Mesenchymal stem cell (in vitro differentiated cells and primary cell): ENCODE measurements at regions not wholly inside any gene's neighbourhood (a gene's known extent, or its start where the extent isn't known, plus 50 kb on each side); places are given as distances from the start of the nearest gene placed in this dataset.

Source experiments
- DNase-seq: peaks from one replicate; pipeline ENCODE4 v3.0.0-alpha.2; 2013
- H2AFZ ChIP-seq: one replicate; pipeline ENCODE4 v1.6.1; 2013; ENCODE audit warnings: low read depth, mild to moderate bottlenecking, control low read depth, inconsistent platforms, low read length, moderate library complexity
- H2AK5ac ChIP-seq: 2 replicates; pipeline ENCODE4 v1.6.1; 2013; ENCODE audit warnings: low read length, moderate library complexity, mild to moderate bottlenecking, inconsistent platforms; ENCODE audit not compliant: severe bottlenecking
- H2BK120ac ChIP-seq: one replicate; pipeline ENCODE4 v1.6.1; 2013; ENCODE audit warnings: low read depth, mild to moderate bottlenecking, inconsistent platforms, low read length, moderate library complexity
- H2BK12ac ChIP-seq, 2 experiments: one replicate each; pipeline ENCODE4 v1.6.1; 2013; ENCODE audit warnings: inconsistent platforms in 2 of 2, low read length in 2 of 2, mild to moderate bottlenecking in 2 of 2, moderate library complexity in 2 of 2, control low read depth in 1 of 2
- H2BK15ac ChIP-seq: one replicate; pipeline ENCODE4 v1.6.1; 2013; ENCODE audit warnings: mild to moderate bottlenecking, low read depth, inconsistent platforms; ENCODE audit not compliant: poor library complexity, severe bottlenecking
- H2BK5ac ChIP-seq: 2 replicates; pipeline ENCODE4 v1.6.1; 2013; ENCODE audit warnings: low read depth, mild to moderate bottlenecking, low read length, control low read depth, inconsistent platforms; ENCODE audit not compliant: poor library complexity, severe bottlenecking
- H3K14ac ChIP-seq, 2 experiments: one replicate each; pipeline ENCODE4 v1.6.1; 2013; ENCODE audit warnings: inconsistent platforms in 2 of 2, low read length in 2 of 2, control low read depth in 1 of 2, mild to moderate bottlenecking in 1 of 2, moderate library complexity in 1 of 2
- H3K18ac ChIP-seq, 2 experiments: one replicate each; pipeline ENCODE4 v1.6.1; 2013; ENCODE audit warnings: inconsistent platforms in 2 of 2, low read length in 2 of 2, control low read depth in 1 of 2, low read depth in 1 of 2, mild to moderate bottlenecking in 1 of 2
- H3K23ac ChIP-seq, 2 experiments: one replicate each; pipeline ENCODE4 v1.6.1; 2013; ENCODE audit warnings: inconsistent platforms in 2 of 2, low read length in 2 of 2, mild to moderate bottlenecking in 2 of 2, moderate library complexity in 2 of 2, control low read depth in 1 of 2
- H3K27ac ChIP-seq: 2 replicates; pipeline ENCODE4 v1.5.1; 2013; ENCODE audit warnings: mild to moderate bottlenecking, moderate library complexity, low read length, control low read depth, inconsistent platforms; ENCODE audit not compliant: poor library complexity, severe bottlenecking
- H3K27me3 ChIP-seq, 2 experiments: 2 replicates each; pipeline versions ENCODE4 v1.6.1 to v1.7.0; 2013; ENCODE audit warnings: low read length in 2 of 2, mild to moderate bottlenecking in 2 of 2, moderate library complexity in 2 of 2, control low read depth in 1 of 2, inconsistent platforms in 1 of 2; ENCODE audit not compliant: control insufficient read depth in 1 of 2, insufficient read depth in 1 of 2
- H3K36me3 ChIP-seq, 2 experiments: 2 replicates each; pipeline versions ENCODE4 v1.6.1 to v1.7.0; 2013; ENCODE audit warnings: low read length in 2 of 2, control low read depth in 1 of 2, inconsistent platforms in 1 of 2, low read depth in 1 of 2, mild to moderate bottlenecking in 1 of 2; ENCODE audit not compliant: insufficient read depth in 2 of 2, control insufficient read depth in 1 of 2
- H3K4ac ChIP-seq, 2 experiments: one replicate each; pipeline ENCODE4 v1.6.1; 2013; ENCODE audit warnings: inconsistent platforms in 2 of 2, low read length in 2 of 2, mild to moderate bottlenecking in 2 of 2, moderate library complexity in 2 of 2, control low read depth in 1 of 2, low read depth in 1 of 2
- H3K4me1 ChIP-seq: 2 replicates; pipeline ENCODE4 v1.6.1; 2013; ENCODE audit warnings: low read depth, low read length, control low read depth; ENCODE audit not compliant: control insufficient read depth, insufficient read depth
- H3K4me2 ChIP-seq: 2 replicates; pipeline ENCODE4 v1.6.1; 2013; ENCODE audit warnings: low read length, mild to moderate bottlenecking, inconsistent platforms; ENCODE audit not compliant: poor library complexity, severe bottlenecking
- H3K4me3 ChIP-seq, 2 experiments: 2 replicates each; pipeline versions ENCODE4 v1.5.1 to v1.7.0; 2013; ENCODE audit warnings: low read length in 2 of 2, mild to moderate bottlenecking in 2 of 2, control low read depth in 1 of 2, low read depth in 1 of 2; ENCODE audit not compliant: insufficient read depth in 1 of 2
- H3K79me1 ChIP-seq: replicated peaks from 2 replicates; pipeline ENCODE4 v1.6.1; 2013; ENCODE audit warnings: mild to moderate bottlenecking, control low read depth, low read length, inconsistent platforms; ENCODE audit not compliant: poor library complexity, severe bottlenecking
- H3K9ac ChIP-seq: 2 replicates; pipeline ENCODE4 v1.7.0; 2013; ENCODE audit warnings: mild to moderate bottlenecking, low read length, moderate library complexity
- H3K9me3 ChIP-seq: 2 replicates; pipeline ENCODE4 v1.7.0; 2013; ENCODE audit warnings: mild to moderate bottlenecking, low read length; ENCODE audit not compliant: control insufficient read depth
- H4K8ac ChIP-seq: one replicate; pipeline ENCODE4 v1.6.1; 2013; ENCODE audit warnings: inconsistent platforms, mild to moderate bottlenecking, low read length, moderate library complexity
- H4K91ac ChIP-seq: one replicate; pipeline ENCODE4 v1.6.1; 2013; ENCODE audit warnings: mild to moderate bottlenecking, low read length, inconsistent platforms
- WGBS: methylation state at CpG from one replicate; pipeline ENCODE4 v1.1.7; 2013; ENCODE audit warnings: mixed read lengths; 5-methylcytosine and 5-hydroxymethylcytosine counted together

GRCh38 chr6:151681433-151682059, 125.9 kb upstream of the ESR1 start:
- Histone ChIP-seq H3K27ac (no peak overlapping the region), H3K27me3 (no peaks in the 10 kb centered on the region), H4K8ac (no peak overlapping the region), H2BK5ac (no peak overlapping the region), H2AK5ac (no peak overlapping the region), H3K4ac (no peak overlapping the region), H2AFZ (no peak overlapping the region), H2BK15ac (no peak overlapping the region), H3K4me3 (peak overlapping the region in 1 of 2 experiments; percentile 67), H3K9me3 (no peaks in the 10 kb centered on the region), H3K4me1 (no peaks in the 10 kb centered on the region), H3K36me3 (no peaks in the 10 kb centered on the region), H3K23ac (no peak overlapping the region), H4K91ac (no peak overlapping the region), H2BK120ac (no peak overlapping the region), H3K9ac (peak overlapping the region; percentile 69), H2BK12ac (no peak overlapping the region), H3K4me2 (no peak overlapping the region), H3K18ac (no peak overlapping the region), H3K79me1 (no peaks in the 10 kb centered on the region), H3K14ac (no peak overlapping the region)
- DNase-seq: no peak
- WGBS: 80% methylated on average over 23 of the region's 23 CpGs

GRCh38 chr6:151682251-151682650, 125.2 kb upstream of the ESR1 start:
- WGBS: 96% methylated on average over 3 of the region's 3 CpGs
- no peak overlapping the region for H3K4me3 ChIP-seq
- no peak overlapping the region for H2AK5ac ChIP-seq
- H3K79me1 ChIP-seq: no peaks in the 10 kb centered on the region
- H2BK15ac ChIP-seq: no peak overlapping the region
- H2AFZ ChIP-seq: no peak overlapping the region
- H3K23ac ChIP-seq: no peak overlapping the region
- no peak overlapping the region for H2BK5ac ChIP-seq
- H3K4me1 ChIP-seq: no peaks in the 10 kb centered on the region
- H3K18ac ChIP-seq: no peak overlapping the region
- H2BK120ac ChIP-seq: no peak overlapping the region
- no peak for DNase-seq
- no peak overlapping the region for H3K4ac ChIP-seq
- H2BK12ac ChIP-seq: no peak overlapping the region
- no peak overlapping the region for H3K4me2 ChIP-seq
- no peak overlapping the region for H3K14ac ChIP-seq
- H3K36me3 ChIP-seq: no peaks in the 10 kb centered on the region
- H3K9ac ChIP-seq: no peak overlapping the region
- no peaks in the 10 kb centered on the region for H3K9me3 ChIP-seq
- H4K91ac ChIP-seq: no peak overlapping the region
- H3K27ac ChIP-seq: no peak overlapping the region
- H3K27me3 ChIP-seq: peaks cover 0 to 4% of the 10 kb centered on the region in 2 experiments
- no peak overlapping the region for H4K8ac ChIP-seq

GRCh38 chr6:151682922-151683321, 124.6 kb upstream of the ESR1 start:
- Histone ChIP-seq H3K79me1 (no peaks in the 10 kb centered on the region), H2AFZ (no peak overlapping the region), H3K18ac (no peak overlapping the region), H3K4me2 (no peak overlapping the region), H3K14ac (no peak overlapping the region), H3K36me3 (no peaks in the 10 kb centered on the region), H2BK15ac (no peak overlapping the region), H3K4me1 (no peaks in the 10 kb centered on the region), H3K9ac (no peak overlapping the region), H2BK5ac (no peak overlapping the region), H3K27ac (no peak overlapping the region), H2BK12ac (no peak overlapping the region), H3K4ac (no peak overlapping the region), H3K9me3 (no peaks in the 10 kb centered on the region), H4K8ac (no peak overlapping the region), H2BK120ac (no peak overlapping the region), H3K27me3 (peaks cover 0 to 4% of the 10 kb centered on the region in 2 experiments), H4K91ac (no peak overlapping the region), H3K4me3 (no peak overlapping the region), H2AK5ac (no peak overlapping the region), H3K23ac (no peak overlapping the region)
- no peak for DNase-seq
- WGBS: 89% methylated on average over 1 of the region's 3 CpGs

- no peak for DNase-seq
- no peak overlapping the region for H3K9ac ChIP-seq
- H3K27ac ChIP-seq: no peak overlapping the region
- 50% methylated on average over 1 of the region's 1 CpG for WGBS
- H2BK15ac ChIP-seq: no peak overlapping the region
- H3K36me3 ChIP-seq: no peaks in the 10 kb centered on the region
- H2AFZ ChIP-seq: no peak overlapping the region
- H4K91ac ChIP-seq: no peak overlapping the region
- H2BK5ac ChIP-seq: no peak overlapping the region
- no peak overlapping the region for H4K8ac ChIP-seq
- H3K4me2 ChIP-seq: no peak overlapping the region
- no peak overlapping the region for H3K14ac ChIP-seq
- no peaks in the 10 kb centered on the region for H3K9me3 ChIP-seq
- H3K4me1 ChIP-seq: no peaks in the 10 kb centered on the region
- H2BK120ac ChIP-seq: no peak overlapping the region
- no peak overlapping the region for H2AK5ac ChIP-seq
- no peak overlapping the region for H3K4ac ChIP-seq
- no peak overlapping the region for H3K18ac ChIP-seq
- no peak overlapping the region for H3K4me3 ChIP-seq
- H2BK12ac ChIP-seq: no peak overlapping the region
- H3K23ac ChIP-seq: no peak overlapping the region
- no peaks in the 10 kb centered on the region for H3K79me1 ChIP-seq
- peaks cover 0 to 4% of the 10 kb centered on the region in 2 experiments for H3K27me3 ChIP-seq
Measured at GRCh38 chr6:151683381-151683780, 124.1 kb upstream of the ESR1 start.
